ENCODE measurements at regions not wholly inside any gene's neighbourhood (a gene's known extent, or its start where the extent isn't known, plus 50 kb on each side); places are given as distances from the start of the nearest gene placed in this dataset.
"Not testable (repeated sequence)": the region's sequence is repeated elsewhere in the genome, so short reads cannot be mapped to it uniquely, and the experiment has no call there.

- not testable (repeated sequence) for DNase-seq
Observed at GRCh38 chr2:87415586-87416265, 332.2 kb upstream of the PLGLB2 start.

DNA sequence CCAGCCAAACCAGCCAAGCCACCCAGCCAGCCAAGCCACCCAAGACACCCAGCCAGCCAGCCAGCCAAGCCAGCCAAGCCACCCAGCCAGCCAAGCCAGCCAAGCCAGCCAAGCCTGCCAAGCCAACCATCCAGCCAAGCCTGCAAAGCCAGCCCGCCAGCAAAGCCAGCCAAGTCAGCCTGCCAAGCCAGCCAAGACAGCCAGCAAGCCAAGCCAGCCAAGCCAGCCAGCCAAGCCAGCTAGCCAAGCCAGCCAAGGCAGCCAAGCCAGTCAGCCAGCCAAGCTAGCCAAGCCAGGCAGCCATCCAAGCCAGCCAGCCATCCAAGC is 331.7 kb upstream of the PLGLB2 start:
- not testable (repeated sequence) for DNase-seq

- not testable (repeated sequence) for DNase-seq
Observed at GRCh38 chr2:87417147-87417546, 330.7 kb upstream of the PLGLB2 start.

DNA sequence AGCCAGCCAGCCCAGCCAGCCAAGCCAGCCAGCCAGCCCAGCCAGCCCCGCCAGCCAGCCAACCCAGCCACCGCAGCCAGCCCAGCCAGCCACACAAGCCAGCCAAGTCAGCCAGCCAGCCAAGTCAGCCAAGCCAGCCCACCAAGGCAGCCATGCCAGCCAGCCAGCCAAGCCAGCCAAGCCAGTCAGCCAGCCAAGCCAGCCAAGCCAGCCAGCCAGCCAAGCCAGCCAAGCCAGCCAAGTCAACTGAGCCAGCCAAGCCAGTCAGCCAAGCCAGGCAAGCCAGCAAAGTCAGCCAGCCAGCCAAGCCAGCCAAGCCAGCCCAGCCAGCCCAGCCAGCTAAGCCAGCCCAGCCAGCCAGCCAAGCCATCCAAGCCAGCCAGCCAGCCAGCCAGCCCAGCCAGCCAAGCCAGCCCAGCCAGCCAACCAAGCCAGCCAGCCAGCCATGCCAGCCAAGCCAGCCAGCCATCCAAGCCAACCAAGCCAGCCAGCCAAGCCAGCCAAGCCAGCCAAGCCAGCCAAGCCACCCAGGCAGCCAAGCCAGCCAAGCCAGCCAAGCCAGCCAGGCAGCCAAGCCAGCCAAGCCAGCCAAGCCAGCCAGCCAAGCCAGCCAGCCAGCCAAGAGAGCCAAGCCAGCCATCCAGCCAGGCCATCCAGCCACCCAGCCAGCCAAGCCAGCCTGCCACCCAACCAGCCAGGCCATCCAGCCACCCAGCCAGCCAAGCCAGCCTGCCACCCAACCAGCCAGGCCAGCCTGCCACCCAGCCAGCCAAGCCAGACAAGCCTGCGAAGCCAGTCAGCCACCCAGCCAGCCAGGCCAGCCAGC is 329.9 kb upstream of the PLGLB2 start:
- not testable (repeated sequence) for DNase-seq

DNA sequence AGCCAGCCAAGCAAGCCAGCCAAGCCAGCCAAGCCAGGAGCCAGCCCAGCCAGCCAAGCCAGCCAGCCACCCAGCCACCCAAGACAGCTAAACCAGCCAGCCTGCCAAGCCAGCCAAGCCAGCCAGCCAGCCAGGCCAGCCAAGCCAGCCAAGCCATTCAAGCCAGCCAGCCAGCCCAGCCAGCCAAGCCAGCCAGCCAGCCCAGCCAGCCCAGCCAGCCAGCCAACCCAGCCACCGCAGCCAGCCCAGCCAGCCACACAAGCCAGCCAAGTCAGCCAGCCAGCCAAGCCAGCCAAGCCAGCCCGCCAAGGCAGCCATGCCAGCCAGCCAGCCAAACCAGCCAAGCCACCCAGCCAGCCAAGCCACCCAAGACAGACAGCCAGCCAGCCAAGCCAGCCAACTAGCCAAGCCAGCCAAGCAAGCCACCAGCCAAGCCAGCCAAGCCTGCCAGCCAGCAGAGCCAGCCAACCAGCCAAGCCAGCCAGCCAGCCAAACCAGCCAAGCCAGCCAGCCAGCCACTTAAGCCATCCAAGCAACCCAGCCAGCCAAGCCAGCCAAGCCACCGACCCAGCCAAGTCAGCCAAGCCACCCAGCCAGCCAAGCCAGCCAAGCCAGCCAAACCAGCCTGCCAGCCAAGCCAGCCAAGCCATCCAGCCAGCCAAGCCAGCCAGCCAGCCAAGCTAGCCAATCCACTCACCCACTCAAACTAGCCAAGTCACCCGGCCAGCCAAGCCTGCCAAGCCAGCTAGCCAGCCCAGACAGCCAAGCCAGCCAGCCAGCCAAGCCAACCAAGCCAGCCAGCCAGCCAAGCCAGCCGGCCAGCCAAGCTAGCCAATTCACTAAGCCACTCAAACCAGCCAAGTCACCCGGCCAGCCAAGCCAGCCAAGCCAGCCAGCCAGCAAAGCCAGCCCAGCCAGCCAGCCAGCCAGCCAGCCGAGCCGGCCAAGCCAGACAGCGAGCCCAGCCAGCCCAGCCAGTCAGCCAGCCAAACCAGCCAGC is 328.8 kb upstream of the PLGLB2 start:
- not testable (repeated sequence) for DNase-seq

- not testable (repeated sequence) for DNase-seq
Observed at GRCh38 chr2:87419980-87420379, 327.9 kb upstream of the PLGLB2 start.

- DNase-seq: not testable (repeated sequence)
Observed at GRCh38 chr2:87420954-87421353, 326.9 kb upstream of the PLGLB2 start.

DNA sequence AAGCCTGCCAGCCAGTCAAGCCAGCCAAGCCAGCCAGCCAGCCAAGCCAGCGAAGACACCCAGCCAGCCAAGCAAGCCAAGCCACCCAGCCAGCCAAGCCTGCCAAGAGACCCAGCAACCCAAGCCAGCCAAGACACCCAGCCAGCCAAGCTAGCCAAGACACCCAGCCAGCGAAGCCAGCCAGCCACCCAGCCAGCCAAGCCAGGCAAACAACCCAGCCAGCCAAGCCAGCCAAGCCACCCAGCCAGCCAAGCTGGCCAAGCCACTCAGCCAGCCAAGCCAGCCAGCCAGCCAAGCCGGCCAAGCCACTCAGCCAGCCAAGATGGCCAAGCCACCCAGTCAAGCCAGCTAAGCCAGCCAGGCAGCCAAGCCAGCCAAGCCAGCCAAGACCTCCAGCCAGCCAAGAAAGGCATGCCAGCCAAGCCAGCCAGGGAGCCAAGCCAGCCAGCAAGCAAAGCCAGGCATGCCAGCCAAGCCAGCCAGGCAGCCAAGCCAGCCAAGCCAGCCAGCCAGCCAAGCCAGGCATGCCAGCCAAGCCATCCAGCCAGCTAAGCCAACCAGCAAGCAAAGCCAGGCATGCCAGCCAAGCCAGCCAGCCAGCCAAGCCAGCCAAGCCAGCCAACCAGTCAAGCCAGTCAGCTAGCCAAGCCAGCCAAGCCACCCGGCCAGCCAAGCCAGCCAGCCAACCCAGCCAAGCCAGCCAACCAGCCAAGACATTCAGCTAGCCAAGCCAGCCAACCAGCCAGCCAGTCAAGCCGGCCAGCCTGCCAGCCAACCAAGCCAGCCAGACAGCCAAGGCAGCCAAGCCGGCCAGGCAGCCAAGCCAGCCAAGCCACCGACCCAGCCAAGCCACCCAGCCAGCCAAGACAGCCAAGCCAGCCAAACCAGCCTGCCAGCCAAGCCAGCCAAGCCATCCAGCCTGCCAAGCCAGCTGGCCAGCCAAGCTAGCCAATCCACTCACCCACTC is 323.8 kb upstream of the PLGLB2 start:
- DNase-seq: not testable (repeated sequence)

DNA sequence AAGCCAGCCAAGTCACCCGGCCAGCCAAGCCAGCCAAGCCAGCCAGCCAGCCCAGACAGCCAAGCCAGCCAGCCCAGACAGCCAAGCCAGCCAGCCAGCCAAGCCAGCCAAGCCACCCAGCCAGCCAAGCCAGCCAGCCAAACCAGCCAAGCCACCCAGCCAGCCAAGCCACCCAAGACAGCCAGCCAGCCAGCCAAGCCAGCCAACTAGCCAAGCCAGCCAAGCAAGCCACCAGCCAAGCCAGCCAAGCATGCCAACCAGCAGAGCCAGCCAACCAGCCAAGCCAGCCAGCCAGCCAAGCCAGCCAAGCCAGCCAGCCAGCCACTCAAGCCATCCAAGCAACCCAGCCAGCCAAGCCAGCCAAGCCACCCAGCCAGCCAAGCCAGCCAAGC is 323.1 kb upstream of the PLGLB2 start:
- not testable (repeated sequence) for DNase-seq

DNA sequence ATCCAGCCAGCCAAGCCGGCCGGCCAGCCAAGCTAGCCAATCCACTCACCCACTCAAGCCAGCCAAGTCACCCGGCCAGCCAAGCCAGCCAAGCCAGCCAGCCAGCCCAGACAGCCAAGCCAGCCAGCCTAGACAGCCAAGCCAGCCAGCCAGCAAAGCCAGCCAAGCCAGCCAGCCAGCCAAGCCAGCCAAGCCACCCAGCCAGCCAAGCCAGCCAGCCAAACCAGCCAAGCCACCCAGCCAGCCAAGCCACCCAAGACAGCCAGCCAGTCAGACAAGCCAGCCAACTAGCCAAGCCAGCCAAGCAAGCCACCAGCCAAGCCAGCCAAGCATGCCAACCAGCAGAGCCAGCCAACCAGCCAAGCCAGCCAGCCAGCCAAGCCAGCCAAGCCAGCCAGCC is 322.7 kb upstream of the PLGLB2 start:
- DNase-seq: not testable (repeated sequence)

DNA sequence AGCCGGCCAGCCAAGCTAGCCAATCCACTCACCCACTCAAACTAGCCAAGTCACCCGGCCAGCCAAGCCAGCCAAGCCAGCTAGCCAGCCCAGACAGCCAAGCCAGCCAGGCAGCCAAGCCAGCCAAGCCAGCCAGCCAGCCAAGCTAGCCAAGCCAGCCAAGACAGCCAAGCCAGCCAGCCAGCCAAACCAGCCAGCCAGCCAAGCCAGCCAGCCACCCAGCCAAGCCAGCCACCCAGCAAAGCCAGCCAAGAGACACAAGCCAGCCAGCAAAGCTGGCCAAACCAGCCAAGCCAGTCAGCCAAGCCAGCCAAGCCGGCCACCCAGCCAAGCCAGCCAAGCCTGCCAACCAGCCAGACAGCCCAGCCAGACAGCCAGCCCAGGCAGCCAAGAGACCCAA is 322.2 kb upstream of the PLGLB2 start:
- not testable (repeated sequence) for DNase-seq

GRCh38 chr2:87428452-87429130 is 319.3 kb upstream of the PLGLB2 start:
- DNase-seq: not testable (repeated sequence)

- not testable (repeated sequence) for DNase-seq
Observed at GRCh38 chr2:87429206-87429930, 318.5 kb upstream of the PLGLB2 start.

DNA sequence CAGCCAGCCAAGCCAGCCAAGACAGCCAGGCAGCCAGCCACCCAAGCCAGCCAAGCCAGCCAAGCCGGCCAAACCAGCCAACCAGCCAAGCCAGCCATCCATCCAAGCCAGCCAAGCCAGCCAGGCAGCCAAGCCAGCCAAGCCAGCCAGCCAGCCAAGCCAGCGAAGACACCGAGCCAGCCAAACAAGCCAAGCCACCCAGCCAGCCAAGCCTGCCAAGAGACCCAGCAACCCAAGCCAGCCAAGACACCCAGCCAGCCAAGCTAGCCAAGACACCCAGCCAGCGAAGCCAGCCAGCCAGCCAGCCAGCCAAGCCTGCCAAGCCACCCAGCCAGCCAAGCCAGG is 318.0 kb upstream of the PLGLB2 start:
- not testable (repeated sequence) for DNase-seq

DNA sequence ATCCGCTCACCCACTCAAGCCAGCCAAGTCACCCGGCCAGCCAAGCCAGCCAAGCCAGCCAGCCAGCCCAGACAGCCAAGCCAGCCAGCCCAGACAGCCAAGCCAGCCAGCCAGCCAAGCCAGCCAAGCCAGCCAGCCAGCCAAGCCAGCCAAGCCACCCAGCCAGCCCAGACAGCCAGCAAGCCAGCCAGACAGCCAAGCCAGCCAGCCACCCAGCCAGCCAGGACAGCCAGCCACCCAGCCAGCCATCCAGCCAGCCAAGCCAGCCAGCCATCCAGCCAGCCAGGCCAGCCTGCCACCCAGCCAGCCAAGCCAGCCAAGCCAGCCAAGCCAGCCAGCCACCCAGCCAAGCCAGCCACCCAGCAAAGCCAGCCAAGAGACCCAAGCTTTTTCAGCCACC is 316.8 kb upstream of the PLGLB2 start:
- not testable (repeated sequence) for DNase-seq

DNA sequence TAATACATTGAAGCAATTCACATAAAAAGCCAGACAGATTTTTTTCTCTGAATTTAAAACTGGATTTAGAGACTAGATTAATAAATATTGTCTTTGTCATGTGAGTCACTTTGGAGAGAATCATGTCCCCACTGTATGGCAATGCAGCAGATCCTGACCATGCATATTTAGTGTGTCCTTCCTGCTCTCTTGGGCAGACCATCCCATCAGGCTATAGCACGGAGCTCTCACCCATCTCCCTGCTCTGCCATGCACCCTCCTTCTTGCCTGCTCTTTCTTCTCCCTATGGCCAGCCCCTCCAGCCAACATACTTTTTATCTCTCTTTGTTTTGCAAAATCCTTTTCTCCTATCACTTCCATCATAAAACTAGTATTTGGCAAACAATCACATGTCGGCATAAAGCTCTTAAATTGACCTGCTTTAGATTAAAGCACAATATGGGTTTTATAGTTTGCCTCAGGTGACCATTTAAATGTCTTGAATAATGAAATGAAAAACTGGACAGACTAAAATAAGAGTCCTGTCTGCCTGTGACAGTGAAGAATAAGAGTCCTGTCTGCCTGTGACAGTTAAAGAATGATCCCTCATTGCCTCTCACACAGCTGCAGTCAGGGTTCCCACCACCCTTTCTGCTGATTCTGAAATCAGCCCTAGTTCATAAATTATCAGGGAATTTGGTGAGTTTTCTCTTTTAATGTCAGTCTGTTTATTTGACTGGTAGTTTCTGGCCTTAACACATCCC is 315.0 kb upstream of the PLGLB2 start:
- not testable (repeated sequence) for DNase-seq

DNA sequence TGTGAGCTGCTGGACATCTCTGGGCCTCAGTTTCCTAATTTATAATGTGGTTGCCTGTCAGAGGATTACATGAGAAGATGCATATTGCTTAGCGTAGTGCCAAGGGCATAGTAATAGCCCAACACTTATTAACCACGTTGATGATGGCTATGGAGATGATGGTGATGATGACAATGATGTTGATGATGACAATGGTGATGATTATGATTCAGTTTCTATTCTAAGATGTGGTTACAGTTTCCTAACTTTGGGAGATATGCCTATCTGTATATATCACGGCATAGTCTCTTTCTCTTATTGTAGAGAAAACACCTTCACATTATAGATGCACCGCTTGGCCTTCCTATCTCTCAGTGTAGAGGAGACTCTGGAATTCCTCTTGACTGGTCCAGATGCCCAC is 311.9 kb upstream of the PLGLB2 start:
- DNase-seq: not testable (repeated sequence)

GRCh38 chr2:87437701-87438260 is 310.1 kb upstream of the PLGLB2 start:
- DNase-seq: not testable (repeated sequence)

DNA sequence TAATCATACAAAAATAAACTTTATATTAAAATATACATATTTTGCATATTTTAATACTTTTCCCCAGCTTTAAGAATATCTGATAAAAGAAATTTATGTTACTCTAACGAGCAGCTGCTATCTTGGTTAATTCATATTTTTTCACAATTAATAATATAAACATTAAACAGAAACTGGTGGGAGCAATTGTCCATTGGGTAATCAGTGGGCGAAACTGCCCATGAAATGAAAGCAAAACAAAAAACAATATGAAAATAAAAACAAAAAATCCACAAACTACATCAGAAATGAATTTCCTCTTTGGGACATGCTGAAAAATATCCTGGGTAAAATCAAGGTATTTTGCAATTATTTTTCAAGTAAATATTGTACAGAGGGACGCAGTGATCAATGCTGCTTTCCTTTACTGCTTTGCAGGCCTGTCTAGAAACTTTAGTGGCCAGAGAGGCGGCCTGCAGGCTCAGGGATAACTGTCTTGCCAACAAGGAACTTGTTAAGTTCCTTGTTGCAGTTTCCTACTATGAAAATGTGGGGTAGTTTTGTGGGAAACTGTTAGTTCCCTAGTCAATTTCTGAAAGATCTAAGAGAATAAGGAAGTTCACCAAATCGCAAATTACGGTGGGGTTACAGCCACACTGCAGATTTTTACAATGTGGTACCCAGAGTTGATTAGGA is 309.0 kb upstream of the PLGLB2 start:
- DNase-seq: not testable (repeated sequence)
